A673 (cell line): ENCODE measurements at regions not wholly inside any gene's neighbourhood (a gene's known extent, or its start where the extent isn't known, plus 50 kb on each side); places are given as distances from the start of the nearest gene placed in this dataset.

Experiments
- CTCF ChIP-seq: fragments of 300-800, 200-600 bp; sonication (generic); conservative IDR thresholded peaks from 2 replicates; pipeline ENCODE4 v1.5.1; 2017; ENCODE audit warnings: low read depth, mild to moderate bottlenecking, antibody characterized with exemption, low read length, moderate library complexity, mixed read lengths
- EZH2 ChIP-seq: fragments of 200-600 bp; sonication (generic); IDR thresholded peaks from 2 replicates; pipeline ENCODE4 v1.6.1; 2017; ENCODE audit warnings: borderline replicate concordance, low read depth, mild to moderate bottlenecking, mixed read lengths, antibody characterized with exemption, low read length; ENCODE audit not compliant: poor library complexity, severe bottlenecking

DNA sequence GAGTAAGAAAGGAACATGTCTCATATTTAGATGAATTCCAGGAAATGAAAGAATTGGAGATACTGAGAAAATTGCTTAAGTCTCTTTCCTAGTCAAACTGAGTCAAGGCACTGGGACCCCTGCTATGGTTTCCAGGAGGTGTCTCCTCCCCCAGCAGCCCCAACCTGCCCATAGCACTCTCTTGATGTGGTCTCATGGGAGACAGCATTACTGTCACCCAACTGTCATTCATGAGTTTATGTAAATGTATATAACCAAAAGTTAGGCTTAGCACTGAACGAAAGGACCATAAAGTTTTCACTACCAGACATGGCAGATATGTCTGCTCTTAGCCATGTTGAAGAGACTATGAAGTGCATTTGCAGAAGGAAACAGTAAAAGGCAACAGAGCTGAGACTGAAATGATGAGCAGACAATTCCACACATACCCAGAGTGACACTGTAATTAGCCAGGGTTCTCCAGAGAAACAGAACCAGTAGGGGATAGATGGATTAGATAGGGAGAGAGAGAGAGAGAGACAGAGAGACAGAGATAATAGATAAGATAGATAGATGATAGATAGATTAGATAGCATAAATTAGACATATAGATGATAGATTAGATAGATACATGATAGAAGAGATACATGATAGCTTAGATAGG is 328.1 kb downstream of the BRD1 start:
- TF ChIP-seq CTCF (no peak), EZH2 (no peak)
